ENCODE measurements at regions not wholly inside any gene's neighbourhood (a gene's known extent, or its start where the extent isn't known, plus 50 kb on each side); places are given as distances from the start of the nearest gene placed in this dataset.

GRCh38 chr14:85172889-85173477, 357.0 kb upstream of the FLRT2 start:
- TF ChIP-seq, protein P1, sequence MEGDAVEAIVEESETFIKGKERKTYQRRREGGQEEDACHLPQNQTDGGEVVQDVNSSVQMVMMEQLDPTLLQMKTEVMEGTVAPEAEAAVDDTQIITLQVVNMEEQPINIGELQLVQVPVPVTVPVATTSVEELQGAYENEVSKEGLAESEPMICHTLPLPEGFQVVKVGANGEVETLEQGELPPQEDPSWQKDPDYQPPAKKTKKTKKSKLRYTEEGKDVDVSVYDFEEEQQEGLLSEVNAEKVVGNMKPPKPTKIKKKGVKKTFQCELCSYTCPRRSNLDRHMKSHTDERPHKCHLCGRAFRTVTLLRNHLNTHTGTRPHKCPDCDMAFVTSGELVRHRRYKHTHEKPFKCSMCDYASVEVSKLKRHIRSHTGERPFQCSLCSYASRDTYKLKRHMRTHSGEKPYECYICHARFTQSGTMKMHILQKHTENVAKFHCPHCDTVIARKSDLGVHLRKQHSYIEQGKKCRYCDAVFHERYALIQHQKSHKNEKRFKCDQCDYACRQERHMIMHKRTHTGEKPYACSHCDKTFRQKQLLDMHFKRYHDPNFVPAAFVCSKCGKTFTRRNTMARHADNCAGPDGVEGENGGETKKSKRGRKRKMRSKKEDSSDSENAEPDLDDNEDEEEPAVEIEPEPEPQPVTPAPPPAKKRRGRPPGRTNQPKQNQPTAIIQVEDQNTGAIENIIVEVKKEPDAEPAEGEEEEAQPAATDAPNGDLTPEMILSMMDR (IDR thresholded peaks at IDR 0.05): no peak
- TF ChIP-seq POLR2A (IDR thresholded peaks at IDR 0.05): no peak
